MG63 (cell line): ENCODE measurements at regions not wholly inside any gene's neighbourhood (a gene's known extent, or its start where the extent isn't known, plus 50 kb on each side); places are given as distances from the start of the nearest gene placed in this dataset.

Experiments used
- DNase-seq: peaks from one replicate; pipeline ENCODE4 v3.0.0-alpha.2; 2020
- H3K27me3 ChIP-seq: fragments of 250-450 bp; sonication (Bioruptor Pico); 2 replicates; pipeline ENCODE4 v1.5.1; 2020; ENCODE audit warnings: mild to moderate bottlenecking, moderate library complexity
- H3K36me3 ChIP-seq: fragments of 250-450 bp; sonication (Bioruptor Pico); 2 replicates; pipeline ENCODE4 v1.5.1; 2020; ENCODE audit warnings: mild to moderate bottlenecking, moderate library complexity
- H3K4me3 ChIP-seq: fragments of 250-450 bp; sonication (Bioruptor Pico); 2 replicates; pipeline ENCODE4 v1.5.1; 2020; ENCODE audit warnings: mild to moderate bottlenecking, moderate library complexity
- H3K9me3 ChIP-seq: fragments of 250-450 bp; sonication (Bioruptor Pico); 2 replicates; pipeline ENCODE4 v1.5.1; 2020; ENCODE audit warnings: mild to moderate bottlenecking, moderate library complexity

DNA sequence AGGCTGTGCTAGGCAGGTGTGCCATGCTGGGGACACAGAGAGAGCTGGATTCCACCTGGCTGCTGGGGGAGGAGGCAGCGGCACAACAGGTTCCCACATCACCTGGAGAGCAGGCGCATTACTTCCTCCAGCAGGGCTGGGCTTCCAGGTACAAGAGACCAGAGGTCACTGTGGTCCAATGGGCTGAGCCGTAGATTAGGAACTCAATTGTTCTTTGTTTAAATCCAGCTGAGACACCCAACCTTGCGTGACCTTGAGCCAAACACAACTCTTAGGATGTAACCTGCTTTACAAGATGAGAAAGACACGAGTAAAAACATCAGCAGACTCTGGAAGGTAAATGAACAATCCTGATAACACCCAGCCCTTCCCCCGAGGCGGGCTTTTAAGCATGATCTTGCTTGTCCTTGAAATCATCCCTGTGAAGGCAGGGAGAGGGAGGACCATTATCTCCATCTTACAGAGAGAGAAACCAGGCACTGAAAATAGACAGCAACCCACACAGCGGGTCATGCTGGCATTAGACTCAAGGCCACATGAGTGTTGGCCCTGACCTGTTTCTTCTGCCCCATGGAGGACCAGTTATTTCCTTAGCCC, 216.5 kb upstream of the RREB1 start:
- no peaks in the 10 kb centered on the region for H3K9me3 ChIP-seq
- no peak overlapping the region for H3K4me3 ChIP-seq
- DNase-seq: no peak
- H3K36me3 ChIP-seq: no peaks in the 10 kb centered on the region
- no peaks in the 10 kb centered on the region; the same call in 1 of the 2 replicates for H3K27me3 ChIP-seq

DNA sequence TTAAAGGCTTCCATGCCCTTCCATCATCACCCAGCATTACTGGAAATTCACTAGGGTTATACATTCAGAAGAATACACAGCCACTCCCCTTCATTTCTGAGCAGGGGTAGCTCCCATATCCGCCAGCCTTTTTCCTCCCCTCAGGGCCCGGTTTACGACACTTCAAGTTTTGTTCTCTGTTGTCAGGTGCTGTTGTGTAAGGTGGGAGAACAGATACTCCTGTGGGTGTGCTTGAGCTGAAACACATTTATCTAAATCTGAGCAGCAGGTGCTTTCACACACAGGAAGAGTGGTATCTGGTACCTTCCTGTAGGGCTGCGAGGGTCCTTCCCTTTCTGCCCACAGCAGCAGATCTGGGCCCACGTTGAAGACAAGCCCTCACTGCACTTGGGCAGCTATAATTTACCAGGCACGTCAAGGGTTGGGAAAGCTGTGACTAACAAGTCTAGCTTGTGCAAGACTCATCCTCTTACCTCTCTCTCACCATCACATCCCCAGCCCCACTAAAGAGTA, 215.8 kb upstream of the RREB1 start:
- DNase-seq: no peak
- no peak overlapping the region for H3K4me3 ChIP-seq
- peaks cover 3% of the 10 kb centered on the region for H3K27me3 ChIP-seq
- H3K9me3 ChIP-seq: no peaks in the 10 kb centered on the region
- no peaks in the 10 kb centered on the region for H3K36me3 ChIP-seq

DNA sequence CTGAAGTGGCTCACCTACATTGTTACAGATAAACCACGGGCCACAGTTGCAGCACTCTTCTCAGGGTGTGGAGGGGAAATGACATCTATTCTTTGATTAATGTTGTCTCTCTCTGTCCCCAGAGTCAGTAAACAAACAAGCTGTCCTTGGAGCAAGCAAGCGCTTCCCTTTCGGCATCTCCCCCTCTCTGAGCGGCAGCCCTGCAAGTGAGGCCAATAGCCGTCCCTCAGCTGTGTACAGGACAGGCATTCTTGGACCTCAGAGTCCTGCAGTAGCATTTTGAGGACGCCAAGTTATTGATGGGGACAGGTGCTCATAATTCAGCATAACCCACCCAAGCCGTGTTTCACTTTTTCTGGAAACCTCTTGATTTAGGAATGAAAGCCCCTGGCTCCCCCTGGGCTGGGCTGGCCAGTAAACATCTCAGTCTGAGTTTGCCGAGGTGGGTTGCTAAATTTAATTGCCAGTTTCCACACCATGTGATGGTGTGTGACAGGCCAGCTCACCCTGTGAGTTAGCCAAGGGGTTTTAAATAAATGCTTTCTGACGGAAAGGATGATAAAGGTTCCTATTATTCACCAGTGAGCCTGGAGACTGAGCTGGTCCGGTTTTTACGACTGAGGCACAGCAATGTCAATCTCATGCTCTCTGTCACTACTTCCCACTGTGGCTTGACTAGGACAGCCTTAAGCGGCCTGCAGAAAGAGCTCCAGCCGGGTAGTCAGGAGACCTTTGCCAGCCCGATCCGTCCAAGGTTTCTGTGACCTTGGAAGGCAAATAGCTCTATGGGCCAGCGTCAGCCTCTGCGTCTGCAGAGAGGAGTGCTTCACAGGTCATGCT, 214.8 kb upstream of the RREB1 start:
- no peak overlapping the region for H3K4me3 ChIP-seq
- DNase-seq: no peak
- no peaks in the 10 kb centered on the region for H3K9me3 ChIP-seq
- H3K36me3 ChIP-seq: no peaks in the 10 kb centered on the region
- H3K27me3 ChIP-seq: peaks cover 10% of the 10 kb centered on the region

DNA sequence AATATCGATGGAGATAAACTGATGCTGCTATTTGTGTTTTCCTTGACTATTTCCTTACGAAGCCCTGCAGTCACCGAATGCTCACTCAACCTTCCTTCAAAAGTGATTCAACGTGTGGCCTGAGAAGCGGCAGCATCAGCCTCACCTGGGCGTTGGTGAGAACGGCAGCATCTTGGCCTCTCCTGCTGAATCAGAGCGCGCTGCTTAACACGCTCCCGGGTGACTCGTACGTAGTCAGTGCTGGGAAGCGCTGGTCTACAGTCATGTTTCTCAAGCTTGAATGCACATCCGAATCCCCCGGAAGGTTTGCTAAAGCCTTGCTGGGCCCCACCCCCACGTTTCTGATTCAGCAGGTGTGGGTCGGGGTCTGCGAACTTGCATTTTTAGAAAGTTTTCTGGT, 214.1 kb upstream of the RREB1 start:
- DNase-seq: no peak
- H3K36me3 ChIP-seq: no peaks in the 10 kb centered on the region

DNA sequence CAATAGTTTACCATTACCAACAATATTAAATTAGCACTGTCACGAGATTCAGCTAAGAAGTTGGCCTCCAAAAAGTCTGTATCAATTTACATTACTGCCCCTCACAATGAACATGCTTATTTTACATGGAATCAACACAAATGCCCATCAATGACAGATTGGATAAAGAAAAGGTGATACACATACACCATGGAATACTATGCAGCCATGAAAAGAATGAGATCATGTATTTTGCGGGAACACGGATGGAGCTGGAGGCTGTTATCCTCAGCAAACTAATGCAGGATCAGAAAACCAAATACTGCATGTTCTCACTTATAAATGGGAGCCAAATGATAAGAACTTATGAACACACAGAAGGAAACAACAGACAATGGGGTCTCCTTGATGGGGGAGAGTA, 211.8 kb upstream of the RREB1 start:
- H3K9me3 ChIP-seq: no peaks in the 10 kb centered on the region
- H3K4me3 ChIP-seq: no peak overlapping the region
- H3K36me3 ChIP-seq: no peaks in the 10 kb centered on the region
- DNase-seq: no peak
- H3K27me3 ChIP-seq: peaks cover 12% of the 10 kb centered on the region

More for the DNA sequence above, 214.1 kb upstream of the RREB1 start:
- H3K9me3 ChIP-seq: no peaks in the 10 kb centered on the region
- H3K4me3 ChIP-seq: no peak overlapping the region
- peaks cover 12% of the 10 kb centered on the region for H3K27me3 ChIP-seq

DNA sequence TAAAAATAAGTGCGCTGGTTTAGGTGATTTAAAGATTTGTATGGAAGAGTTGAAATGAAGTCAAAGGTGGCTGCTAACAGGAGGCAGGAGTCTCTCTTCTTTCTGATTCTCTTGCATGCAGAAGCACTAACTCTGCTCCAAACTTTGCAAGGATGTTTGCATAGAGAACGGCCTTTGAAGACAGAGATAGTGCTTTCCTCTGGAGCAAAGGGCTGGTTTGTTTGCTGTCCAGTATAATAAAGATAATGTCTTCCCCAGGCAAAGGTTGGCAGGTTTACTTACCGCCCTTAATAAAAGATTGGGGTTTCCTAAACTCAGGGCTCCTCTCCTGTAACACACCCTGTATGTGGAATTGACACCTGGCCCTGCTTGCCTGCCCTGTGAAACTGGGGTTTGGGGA, 210.6 kb upstream of the RREB1 start:
- Histone ChIP-seq H3K36me3 (no peaks in the 10 kb centered on the region), H3K9me3 (no peaks in the 10 kb centered on the region), H3K4me3 (no peak overlapping the region), H3K27me3 (peaks cover 12% of the 10 kb centered on the region)
- no peak for DNase-seq

DNA sequence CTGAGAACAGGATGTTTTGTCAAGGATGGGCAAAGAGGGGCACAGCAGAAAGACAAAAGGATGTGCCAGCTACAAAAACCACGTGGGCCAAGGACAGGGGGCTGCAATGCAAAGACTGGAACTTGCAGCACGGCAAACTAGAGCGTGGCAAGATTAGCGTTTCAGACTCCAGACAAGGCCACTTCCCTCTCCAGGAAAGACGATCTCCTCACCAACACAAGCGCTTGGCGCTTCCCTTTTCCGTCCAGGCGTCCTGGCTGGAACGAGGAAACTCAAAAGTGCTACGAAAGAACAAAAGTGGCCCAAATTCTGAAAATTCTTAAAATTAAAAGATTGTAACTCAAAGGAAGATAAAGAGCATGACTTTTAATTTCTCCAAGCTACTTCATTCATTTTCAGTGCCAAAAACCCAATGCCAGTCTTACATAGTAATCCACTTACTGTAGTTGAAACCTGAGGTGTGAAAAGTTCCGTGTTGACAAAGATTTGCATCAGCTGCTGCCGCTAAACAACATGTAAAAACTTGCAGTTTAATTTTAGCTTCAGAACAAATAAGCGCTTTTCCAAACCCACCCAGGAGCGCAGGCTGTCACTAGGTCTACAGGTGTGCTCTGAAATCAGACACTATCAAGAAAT, 207.1 kb upstream of the RREB1 start:
- H3K9me3 ChIP-seq: no peaks in the 10 kb centered on the region
- H3K4me3 ChIP-seq: no peak overlapping the region
- no peak for DNase-seq
- peaks cover 14% of the 10 kb centered on the region for H3K27me3 ChIP-seq
- no peaks in the 10 kb centered on the region for H3K36me3 ChIP-seq

DNA sequence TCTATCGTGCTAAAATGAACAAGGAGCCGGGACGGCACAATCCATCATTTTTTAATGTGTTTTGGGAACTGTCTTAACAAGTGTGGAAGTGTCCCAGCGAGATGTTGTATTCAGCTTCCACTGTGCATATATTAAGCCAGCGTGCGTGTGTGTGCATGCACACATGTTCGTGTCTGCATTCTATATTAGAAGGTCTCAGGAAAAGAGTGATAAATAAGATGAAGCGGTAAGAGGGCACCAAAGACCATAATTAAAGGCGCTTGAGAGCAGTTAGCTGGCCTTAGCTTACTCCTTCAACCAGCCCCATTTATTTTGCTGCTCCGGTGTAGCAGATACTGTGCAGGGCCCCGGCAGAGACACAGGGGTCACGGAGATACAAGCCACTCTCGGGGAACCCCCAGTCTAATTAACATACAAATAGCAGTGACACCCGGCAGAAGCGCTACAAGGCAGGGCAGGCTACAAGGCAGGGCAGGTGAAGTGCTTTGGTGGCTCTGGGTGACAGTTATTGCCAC, 206.5 kb upstream of the RREB1 start:
- no peak overlapping the region for H3K4me3 ChIP-seq
- peaks cover 14% of the 10 kb centered on the region for H3K27me3 ChIP-seq
- H3K36me3 ChIP-seq: no peaks in the 10 kb centered on the region
- no peaks in the 10 kb centered on the region for H3K9me3 ChIP-seq
- no peak for DNase-seq

DNA sequence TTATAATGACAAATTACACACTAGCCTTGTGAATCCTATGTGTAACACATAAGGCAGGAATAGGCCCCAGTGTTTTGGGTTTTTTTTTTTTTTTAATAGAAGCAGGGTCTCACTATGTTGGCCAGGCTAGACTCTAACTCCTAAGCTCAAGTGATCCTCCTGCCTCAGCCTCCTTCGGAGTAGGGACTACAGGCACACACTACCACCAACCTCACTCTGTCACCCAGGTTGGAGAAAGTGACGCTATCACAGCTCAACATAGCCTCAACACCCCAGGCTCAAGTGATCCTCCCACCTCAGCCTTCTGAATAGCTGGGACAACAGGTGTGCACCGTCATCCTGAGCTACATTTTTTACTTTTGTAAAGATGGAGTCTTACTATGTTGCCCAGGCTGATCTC, 205.8 kb upstream of the RREB1 start:
- no peak for DNase-seq
- Histone ChIP-seq H3K4me3 (no peak overlapping the region), H3K36me3 (no peaks in the 10 kb centered on the region), H3K27me3 (peaks cover 12% of the 10 kb centered on the region; the same call in 1 of the 2 replicates), H3K9me3 (no peaks in the 10 kb centered on the region)

DNA sequence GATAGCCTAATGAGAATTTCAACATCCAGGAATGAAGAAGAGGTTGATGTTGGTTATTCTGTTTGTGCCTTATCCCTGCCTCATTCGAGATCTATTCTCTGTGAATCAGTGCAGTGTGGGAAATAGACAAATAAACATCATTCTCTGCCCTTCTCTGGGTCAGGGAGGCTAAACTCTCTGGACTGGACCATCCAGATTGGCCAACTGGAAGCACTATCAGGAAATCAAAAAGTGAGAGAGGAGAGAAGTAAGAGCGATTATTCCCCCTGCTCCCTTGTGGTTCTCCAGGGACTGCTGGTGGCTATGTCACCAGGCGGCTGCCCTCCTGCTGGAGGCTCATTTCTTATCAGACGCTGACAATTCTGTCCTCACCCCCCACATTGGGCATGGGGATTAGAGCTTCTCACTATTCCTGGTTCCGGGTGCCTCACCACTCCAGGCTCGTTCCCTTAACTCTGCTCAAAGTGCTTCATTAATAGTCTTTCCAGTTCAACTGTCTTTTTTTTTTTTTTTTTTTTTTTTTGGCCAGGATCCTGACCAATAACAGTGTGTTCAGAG, 201.7 kb upstream of the RREB1 start:
- no peak for DNase-seq
- Histone ChIP-seq H3K4me3 (no peak overlapping the region), H3K27me3 (0 out of 2 replicates have a peak, but pooled peaks cover 2% of the 10 kb centered on the region), H3K36me3 (no peaks in the 10 kb centered on the region), H3K9me3 (no peaks in the 10 kb centered on the region)

DNA sequence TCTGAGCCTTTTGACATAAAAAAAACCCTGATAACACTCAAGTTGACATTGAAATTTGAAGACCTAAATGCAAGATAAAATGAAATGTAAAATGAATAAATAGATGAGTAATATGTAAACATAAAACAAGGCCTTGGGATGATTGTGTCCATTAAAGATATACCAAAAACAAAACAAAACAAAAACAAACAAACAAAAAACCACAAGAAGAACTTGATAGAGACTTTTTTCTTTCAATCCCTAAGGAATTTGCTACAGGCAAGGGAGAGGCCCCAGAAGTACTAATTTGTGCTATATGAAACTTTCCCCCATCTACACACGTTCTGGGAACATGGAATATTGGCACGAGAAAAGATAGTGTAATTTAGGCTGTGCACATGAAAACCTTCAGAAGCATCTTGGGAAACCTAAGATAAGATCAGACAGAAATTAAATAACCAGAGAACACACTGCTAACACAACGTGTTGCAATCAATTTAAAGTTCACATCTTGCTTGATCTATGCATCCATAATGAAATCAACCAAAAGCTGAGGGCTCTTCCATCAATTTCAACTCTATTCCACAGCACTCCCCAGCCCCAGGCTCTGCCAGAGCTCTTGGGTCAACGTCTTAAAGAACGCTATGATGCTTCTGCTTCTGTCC, 201.1 kb upstream of the RREB1 start:
- no peak for DNase-seq
- H3K4me3 ChIP-seq: no peak overlapping the region
- no peaks in the 10 kb centered on the region for H3K36me3 ChIP-seq

DNA sequence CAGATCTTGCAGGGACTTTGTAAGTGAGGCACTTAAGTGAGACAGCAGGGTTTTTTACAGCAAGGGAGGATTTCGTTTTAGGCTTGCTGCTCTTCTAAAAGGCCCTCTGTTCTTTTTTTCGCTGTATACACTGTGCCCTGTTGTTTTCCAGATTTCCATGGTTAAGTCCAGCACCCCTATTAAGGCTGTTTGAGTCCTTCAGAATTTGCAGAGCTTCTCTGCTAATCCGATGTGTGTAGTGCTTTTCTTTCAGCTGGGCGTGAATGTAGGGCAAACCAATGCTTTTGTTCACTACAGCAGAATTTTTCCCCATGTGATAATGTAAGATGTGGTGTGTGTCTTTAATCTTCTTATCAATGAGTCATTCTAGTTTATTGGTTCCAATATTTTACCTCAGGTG, 200.5 kb upstream of the RREB1 start:
- DNase-seq: no peak
- Histone ChIP-seq H3K27me3 (0 out of 2 replicates have a peak, but pooled peaks cover 2% of the 10 kb centered on the region), H3K9me3 (no peaks in the 10 kb centered on the region), H3K36me3 (no peaks in the 10 kb centered on the region), H3K4me3 (no peak overlapping the region)

More for the DNA sequence above, 201.1 kb upstream of the RREB1 start:
- Histone ChIP-seq H3K9me3 (no peaks in the 10 kb centered on the region), H3K27me3 (0 out of 2 replicates have a peak, but pooled peaks cover 2% of the 10 kb centered on the region)

DNA sequence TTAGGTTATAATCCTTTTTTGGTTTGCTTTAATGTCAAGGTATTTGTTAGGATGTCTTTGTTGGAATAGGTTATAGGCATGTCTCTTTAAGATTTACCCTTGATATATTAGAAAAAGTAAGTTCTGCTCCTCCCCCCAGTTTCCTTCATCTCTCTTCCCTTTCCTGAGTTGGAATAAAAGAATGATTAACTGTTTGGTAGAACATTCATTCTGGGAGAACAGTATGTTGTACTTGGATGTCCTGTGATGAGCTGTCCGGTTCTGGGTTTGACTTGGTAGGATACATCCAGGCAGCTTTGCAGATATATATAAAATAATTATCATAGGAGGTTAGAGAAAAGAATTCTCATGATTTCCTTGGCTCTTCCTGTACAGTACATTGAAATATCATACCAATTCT, 199.6 kb upstream of the RREB1 start:
- Histone ChIP-seq H3K36me3 (no peaks in the 10 kb centered on the region), H3K4me3 (no peak overlapping the region), H3K27me3 (0 out of 2 replicates have a peak, but pooled peaks cover 2% of the 10 kb centered on the region), H3K9me3 (no peaks in the 10 kb centered on the region)
- DNase-seq: no peak

DNA sequence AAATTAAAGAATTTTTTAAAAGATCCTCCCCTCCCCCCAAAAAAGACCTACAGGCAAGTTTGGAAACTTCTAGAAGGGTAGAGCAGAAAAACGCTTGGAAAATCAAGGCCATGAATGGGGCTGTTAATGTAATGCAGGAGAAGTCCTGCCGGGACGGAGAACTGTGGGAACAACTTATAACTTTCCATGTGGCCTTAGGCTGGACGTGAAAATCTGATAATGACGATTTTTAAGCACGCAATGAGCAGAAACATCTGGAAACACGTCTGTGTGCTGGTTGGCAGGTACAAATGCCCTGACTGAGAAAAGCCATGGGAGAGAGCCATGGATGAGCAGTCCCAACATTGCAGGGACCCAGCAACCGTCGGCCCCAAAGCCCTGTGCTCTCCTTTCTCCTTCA, 198.7 kb upstream of the RREB1 start:
- H3K4me3 ChIP-seq: no peak overlapping the region
- no peaks in the 10 kb centered on the region for H3K9me3 ChIP-seq
- H3K27me3 ChIP-seq: 0 out of 2 replicates have a peak, but pooled peaks cover 2% of the 10 kb centered on the region
- no peak for DNase-seq
- no peaks in the 10 kb centered on the region for H3K36me3 ChIP-seq

DNA sequence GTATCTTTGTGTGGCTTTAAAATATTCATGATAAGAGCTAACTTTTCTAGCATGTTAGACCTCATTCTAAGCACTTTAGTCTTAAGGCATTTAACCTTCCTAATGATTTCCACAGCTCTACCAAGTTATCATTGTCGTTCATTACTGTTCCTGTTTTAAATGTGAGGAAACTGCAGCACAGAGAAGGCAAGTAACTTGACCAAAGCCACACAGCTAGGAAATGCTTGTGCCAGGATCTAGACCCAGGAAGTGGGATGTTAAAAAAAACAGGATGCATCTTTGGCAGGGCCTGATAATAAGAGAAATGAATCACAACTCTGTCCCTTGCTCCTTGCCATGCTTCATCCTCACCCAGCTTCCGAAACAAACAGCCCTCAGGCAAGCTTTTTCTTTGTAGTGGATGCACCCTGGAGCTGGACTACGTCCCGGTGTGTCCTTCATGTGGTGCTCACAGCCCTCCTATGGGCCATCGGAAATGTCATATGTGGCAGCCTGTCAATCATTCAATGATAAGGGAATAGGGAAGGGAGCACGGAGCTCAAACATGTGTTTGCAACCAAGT, 196.9 kb upstream of the RREB1 start:
- Histone ChIP-seq H3K36me3 (no peaks in the 10 kb centered on the region), H3K27me3 (no peaks in the 10 kb centered on the region), H3K4me3 (no peak overlapping the region), H3K9me3 (no peaks in the 10 kb centered on the region)
- DNase-seq: peak; percentile 52

DNA sequence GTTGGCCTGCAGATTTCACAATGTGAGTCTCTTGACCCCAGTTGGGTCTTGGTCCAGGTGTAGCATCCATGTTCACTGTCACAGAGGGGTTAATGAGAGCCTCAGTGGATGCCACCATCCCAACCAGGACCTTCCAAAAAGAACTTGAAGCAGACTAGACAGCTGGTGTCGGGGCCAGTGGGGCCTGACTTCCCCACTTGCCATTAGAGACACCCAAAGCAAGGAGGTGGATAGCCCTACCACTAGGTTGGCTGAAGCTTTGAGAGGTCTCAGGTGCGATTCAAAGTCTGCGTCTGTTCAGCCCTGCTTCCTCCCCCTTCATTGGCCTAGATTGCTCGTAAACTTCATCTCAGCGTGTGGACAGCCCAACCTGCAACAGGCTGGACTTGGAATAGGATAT, 196.4 kb upstream of the RREB1 start:
- Histone ChIP-seq H3K27me3 (no peaks in the 10 kb centered on the region), H3K36me3 (no peaks in the 10 kb centered on the region), H3K4me3 (no peak overlapping the region), H3K9me3 (no peaks in the 10 kb centered on the region)
- DNase-seq: no peak
